K562 (cell line): ENCODE measurements at regions not wholly inside any gene's neighbourhood (a gene's known extent, or its start where the extent isn't known, plus 50 kb on each side); places are given as distances from the start of the nearest gene placed in this dataset.

ENCODE experiments used
- ATAC-seq: fragments of 200-7000 bp; cut with Tn5 transposase; 3 replicates; pipeline ENCODE4 v1.9.1; 2020; ENCODE audit warnings: moderate library complexity
- BruUV-seq: library from RNA; stranded (reverse); fragments of 400-500 nt; replicated peaks from 2 replicates; lab custom pipeline; 2021; lab: Mats Ljungman, UMichigan
- CTCF ChIA-PET: fragments of 300-600 bp; formaldehyde crosslinking; extraction: SDS; loops from one replicate; lab custom pipeline; 2021; ENCODE audit warnings: low intra/inter-chr PET ratio; lab: Yijun Ruan, JAX
- POLR2A ChIA-PET: fragments of 300-600, 350-650 bp; sonication (Branson Sonifier 250); formaldehyde crosslinking; extraction: SDS; loops from one replicate; lab custom pipeline; 2021; ENCODE audit warnings: antibody characterized with exemption, inconsistent platforms; lab: Yijun Ruan, JAX
- DNase-seq, 4 experiments: peaks; one replicate each; pipeline versions ENCODE4 v3.0.0 to v3.0.0-alpha.2; 2011 to 2018; ENCODE audit warnings: low spot score in 3 of 4, mixed read lengths in 3 of 4; ENCODE audit errors: extremely low read depth in 1 of 4
- FAIRE-seq: peaks from 2 replicates; lab custom pipeline; 2011; peaks lifted over from hg19 to GRCh38; lab: Jason Lieb, UNC
- H2AFZ ChIP-seq: 2 replicates; pipeline ENCODE4 v1.6.0; 2011; ENCODE audit warnings: low read depth, low read length, control low read depth, inconsistent platforms
- H3K27ac ChIP-seq: fragments of 200-600 bp; 3 replicates; pipeline ENCODE4 v1.8.0; 2011; ENCODE audit warnings: low read depth, mild to moderate bottlenecking, control low read depth, inconsistent platforms, low read length, moderate library complexity, mixed read lengths; ENCODE audit errors: extremely low read depth
- H3K27me3 ChIP-seq, 2 experiments: fragments of 300-600 bp in 1 of 2; 2 replicates in 1 of 2; 3 replicates in 1 of 2; pipeline versions ENCODE4 v1.6.0 to v1.8.0; 2011; ENCODE audit warnings: inconsistent platforms in 2 of 2, low read length in 2 of 2, mild to moderate bottlenecking in 1 of 2, mixed read lengths in 1 of 2, moderate library complexity in 1 of 2; ENCODE audit not compliant: control insufficient read depth in 2 of 2, insufficient read depth in 2 of 2
- H3K36me3 ChIP-seq: fragments of 300-600 bp; 3 replicates; pipeline ENCODE4 v1.8.0; 2011; ENCODE audit warnings: mild to moderate bottlenecking, low read length, inconsistent platforms; ENCODE audit not compliant: control insufficient read depth, insufficient read depth
- H3K4me1 ChIP-seq, 2 experiments: fragments of 200-600 bp in 1 of 2; replicated peaks in 1 of 2; 2 replicates in 1 of 2; 3 replicates in 1 of 2; pipeline versions ENCODE4 v1.5.1 to v1.8.0; 2011; ENCODE audit warnings: inconsistent platforms in 2 of 2, low read length in 2 of 2, mild to moderate bottlenecking in 1 of 2, mixed read lengths in 1 of 2, moderate library complexity in 1 of 2; ENCODE audit not compliant: control insufficient read depth in 2 of 2, insufficient read depth in 2 of 2
- H3K4me2 ChIP-seq: 2 replicates; pipeline ENCODE4 v1.6.1; 2011; ENCODE audit warnings: low read length, control low read depth, inconsistent platforms, mixed read lengths; ENCODE audit not compliant: insufficient read depth
- H3K4me3 ChIP-seq: fragments of 200-600 bp; sonication (generic), shearing (Covaris generic); 2 replicates; pipeline ENCODE4 v1.5.1; 2016; ENCODE audit warnings: control low read depth, inconsistent platforms
- H3K79me2 ChIP-seq: fragments of 200-600 bp; 3 replicates; pipeline ENCODE4 v1.8.0; 2011; ENCODE audit warnings: low read length, inconsistent platforms; ENCODE audit not compliant: control insufficient read depth, insufficient read depth
- H3K9ac ChIP-seq, 2 experiments: 2 replicates each; pipeline versions ENCODE4 v1.6.0 to v1.6.1; 2011; ENCODE audit warnings: low read depth in 2 of 2, low read length in 2 of 2, control low read depth in 1 of 2, inconsistent platforms in 1 of 2, mild to moderate bottlenecking in 1 of 2, mixed read lengths in 1 of 2; ENCODE audit not compliant: insufficient read depth in 1 of 2
- H3K9me1 ChIP-seq: one replicate; pipeline ENCODE4 v1.6.0; 2011; ENCODE audit warnings: inconsistent platforms, mild to moderate bottlenecking, low read length, moderate library complexity; ENCODE audit not compliant: control insufficient read depth, insufficient read depth
- H3K9me3 ChIP-seq: replicated peaks from 2 replicates; pipeline ENCODE4 v1.5.1; 2011; ENCODE audit warnings: low read depth, low read length, inconsistent platforms; ENCODE audit not compliant: control insufficient read depth, insufficient read depth
- H4K20me1 ChIP-seq: replicated peaks from 2 replicates; pipeline ENCODE4 v1.6.1; 2011; ENCODE audit warnings: low read length, inconsistent platforms, mixed read lengths; ENCODE audit not compliant: control insufficient read depth, insufficient read depth
- BRD9 ChIP-seq: fragments of 450-650 bp; IDR thresholded peaks from 2 replicates; pipeline ENCODE4 v1.6.1; 2018; ENCODE audit warnings: low read depth; ENCODE audit not compliant: partially characterized antibody
- ESRRB ChIP-seq: fragments of 250-450 bp; sonication (Bioruptor Pico); IDR thresholded peaks from 2 replicates; pipeline ENCODE4 v1.5.0; 2020; ENCODE audit warnings: mild to moderate bottlenecking, moderate library complexity, borderline replicate concordance
- MBD2 ChIP-seq: sonication (generic); IDR thresholded peaks from 2 replicates; pipeline ENCODE4 v1.6.1; 2016; ENCODE audit warnings: low read depth, borderline replicate concordance
- TCF7 ChIP-seq: sonication (generic); IDR thresholded peaks from 2 replicates; pipeline ENCODE4 v1.6.1; 2016; ENCODE audit warnings: antibody characterized with exemption, borderline replicate concordance
- U2AF1 ChIP-seq: fragments of 200-400 bp; formaldehyde crosslinking; optimal IDR thresholded peaks from 2 replicates; pipeline ENCODE3; 2017; ENCODE audit warnings: mild to moderate bottlenecking, low read depth, low read length, moderate library complexity
- ZMIZ1 ChIP-seq, 2 experiments: fragments of 150-350 bp in 1 of 2; IDR thresholded peaks; 2 replicates each; pipeline ENCODE4 v1.6.1; 2012 to 2016; ENCODE audit warnings: low read depth in 2 of 2, low read length in 2 of 2, mild to moderate bottlenecking in 1 of 2, moderate library complexity in 1 of 2
- WGBS: fragments of 100-300 bp; shearing (Covaris generic); methylation state at CpG from one replicate; pipeline ENCODE4 v1.1.6; 2016; ENCODE audit warnings: low coverage, mixed read lengths; ENCODE audit not compliant: insufficient coverage; ENCODE audit errors: missing lambda C conversion rate; 5-methylcytosine and 5-hydroxymethylcytosine counted together
- in situ Hi-C: fragments of 300-500 bp; cut with MboI; formaldehyde crosslinking; loops from 4 replicates; pipeline ENCODE4 v1.15.0; 2018; ENCODE audit warnings: inconsistent platforms, mixed read lengths
- intact Hi-C: fragments of 100-400 bp; cut with micrococcal nuclease; formaldehyde crosslinking; loops from 2 replicates; pipeline ENCODE4 v1.14.2; 2022
- TF ChIP-seq, protein P1 (sequence below): fragments of 250-450 bp; sonication (Bioruptor Pico); IDR thresholded peaks from 2 replicates; pipeline ENCODE4 v1.8.0; 2021; ENCODE audit warnings: moderate library complexity, mild to moderate bottlenecking, inconsistent platforms

- TF ChIP-seq ZMIZ1 (IDR thresholded peaks at IDR 0.05; ENCODE audit: low read depth in 2 of 2, low read length in 2 of 2) (no peak), U2AF1 (no peak), MBD2 (no peak)
These were observed 95.6 kb upstream of the SLC14A2 start (continued) for GRCh38 chr18:45519411-45520280.

DNA sequence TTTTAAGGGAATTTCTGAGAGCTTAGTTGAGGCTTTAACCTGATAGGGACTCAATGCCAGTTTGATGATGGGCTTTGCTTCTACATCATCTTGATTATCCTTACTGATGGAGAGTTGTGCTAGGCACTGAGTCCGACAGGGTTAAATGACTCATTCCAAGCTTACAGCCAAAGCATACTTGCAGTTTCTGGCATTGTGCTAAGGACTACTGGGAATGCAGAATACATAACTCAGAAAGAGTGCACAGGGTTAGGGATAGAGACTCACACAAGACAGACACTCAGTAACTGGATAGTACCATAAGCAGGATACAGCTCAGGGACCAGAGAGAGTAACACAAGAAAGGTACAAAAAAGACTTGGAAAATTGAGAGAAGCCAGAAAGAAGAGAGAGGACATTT is 94.1 kb upstream of the SLC14A2 start:
- Histone ChIP-seq H3K79me2 (no peaks in the 10 kb centered on the region), H3K9ac (no peak overlapping the region), H3K4me1 (no peaks in the 10 kb centered on the region), H4K20me1 (no peaks in the 10 kb centered on the region), H2AFZ (no peak overlapping the region), H3K27ac (no peak overlapping the region), H3K27me3 (peaks cover 0 to 5% of the 10 kb centered on the region in 2 experiments; a peak in 1 of 5 replicates), H3K9me3 (no peaks in the 10 kb centered on the region), H3K4me2 (no peak overlapping the region), H3K4me3 (no peak overlapping the region), H3K36me3 (no peaks in the 10 kb centered on the region), H3K9me1 (no peaks in the 10 kb centered on the region)
- no TSS peak for BruUV-seq
- intact Hi-C loops, result no loop called here
- 0% methylated on average over 1 of the region's 1 CpG for WGBS
- in situ Hi-C loops, result no loop called here
- TF ChIP-seq ESRRB (CRISPR knock-in tag) (no peak), TCF7 (no peak), BRD9 (no peak)
- TF ChIP-seq, protein P1, sequence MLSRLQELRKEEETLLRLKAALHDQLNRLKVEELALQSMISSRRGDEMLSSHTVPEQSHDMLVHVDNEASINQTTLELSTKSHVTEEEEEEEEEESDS (CRISPR knock-in tag), result no peak
- DNase-seq (no peak), ATAC-seq (no peak), FAIRE-seq (no peak)
- POLR2A ChIA-PET, result no interaction called here
- CTCF ChIA-PET, result no interaction called here
